ENCODE measurements at regions not wholly inside any gene's neighbourhood (a gene's known extent, or its start where the extent isn't known, plus 50 kb on each side); places are given as distances from the start of the nearest gene placed in this dataset.

- H3K27me3 ChIP-seq (ENCODE audit: control insufficient read depth in 1 of 2, insufficient read depth in 2 of 2, low read length in 2 of 2) = no peaks in the 10 kb centered on the region
- no peaks in the 10 kb centered on the region for H3K4me1 Mint-ChIP-seq (ENCODE audit: low read depth)
- H3K27ac Mint-ChIP-seq = no peak overlapping the region
- no peaks in the 10 kb centered on the region for H3K36me3 ChIP-seq (ENCODE audit: insufficient read depth, low read length)
- DNase-seq (no peak), ATAC-seq (ENCODE audit: poor library complexity) (no peak)
- ChIA-PET POLR2A (no interaction called here), CTCF (no interaction called here)
- no peaks in the 10 kb centered on the region for H3K9me3 ChIP-seq (ENCODE audit: control insufficient read depth in 1 of 2, insufficient read depth in 1 of 2, low read length in 2 of 2)
- TF ChIP-seq, protein P1, sequence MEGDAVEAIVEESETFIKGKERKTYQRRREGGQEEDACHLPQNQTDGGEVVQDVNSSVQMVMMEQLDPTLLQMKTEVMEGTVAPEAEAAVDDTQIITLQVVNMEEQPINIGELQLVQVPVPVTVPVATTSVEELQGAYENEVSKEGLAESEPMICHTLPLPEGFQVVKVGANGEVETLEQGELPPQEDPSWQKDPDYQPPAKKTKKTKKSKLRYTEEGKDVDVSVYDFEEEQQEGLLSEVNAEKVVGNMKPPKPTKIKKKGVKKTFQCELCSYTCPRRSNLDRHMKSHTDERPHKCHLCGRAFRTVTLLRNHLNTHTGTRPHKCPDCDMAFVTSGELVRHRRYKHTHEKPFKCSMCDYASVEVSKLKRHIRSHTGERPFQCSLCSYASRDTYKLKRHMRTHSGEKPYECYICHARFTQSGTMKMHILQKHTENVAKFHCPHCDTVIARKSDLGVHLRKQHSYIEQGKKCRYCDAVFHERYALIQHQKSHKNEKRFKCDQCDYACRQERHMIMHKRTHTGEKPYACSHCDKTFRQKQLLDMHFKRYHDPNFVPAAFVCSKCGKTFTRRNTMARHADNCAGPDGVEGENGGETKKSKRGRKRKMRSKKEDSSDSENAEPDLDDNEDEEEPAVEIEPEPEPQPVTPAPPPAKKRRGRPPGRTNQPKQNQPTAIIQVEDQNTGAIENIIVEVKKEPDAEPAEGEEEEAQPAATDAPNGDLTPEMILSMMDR (IDR thresholded peaks at IDR 0.05) = no peak
- no peaks in the 10 kb centered on the region for H3K4me1 ChIP-seq (ENCODE audit: insufficient read depth, low read length)
- no peaks in the 10 kb centered on the region for H3K36me3 Mint-ChIP-seq (ENCODE audit: low read depth)
- H3K27ac ChIP-seq (ENCODE audit: low read depth in 1 of 2, low read length in 2 of 2) = no peak overlapping the region
- no peak overlapping the region for H3K4me3 ChIP-seq (ENCODE audit: low read length)
- H3K4me3 Mint-ChIP-seq = no peak overlapping the region
- intact Hi-C loops (cut with DNase I, micrococcal nuclease) = no loop called here
- H3K27me3 Mint-ChIP-seq = no peaks in the 10 kb centered on the region
- H3K9me3 Mint-ChIP-seq = no peaks in the 10 kb centered on the region
Measured at GRCh38 chr6:133623621-133624020, 265.3 kb upstream of the TCF21 start.

DNA sequence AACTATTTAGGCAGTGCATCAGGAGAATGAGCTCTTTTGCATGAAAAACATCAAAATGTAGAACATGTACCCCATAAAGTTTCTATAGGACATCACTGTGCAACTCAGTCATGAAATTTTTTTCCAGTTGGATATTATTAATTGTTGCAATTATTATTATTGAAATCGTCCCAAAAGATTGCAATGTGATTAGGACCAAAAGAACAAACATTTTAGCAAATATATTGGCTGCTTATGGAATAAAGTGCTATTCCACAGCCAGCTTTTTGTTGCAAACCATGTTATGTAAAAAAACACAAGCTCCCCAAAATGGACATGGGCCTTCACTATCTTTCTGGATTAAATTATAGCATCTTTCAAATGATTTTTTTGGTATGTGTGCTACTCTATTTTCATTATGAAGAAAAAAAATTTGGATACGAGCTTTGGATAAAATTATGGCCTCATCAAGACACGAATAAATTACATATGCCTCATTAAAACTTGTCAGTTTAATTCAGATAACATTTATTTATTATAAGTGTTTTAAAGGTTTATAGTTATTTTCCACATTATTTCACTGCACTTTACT is 262.7 kb upstream of the TCF21 start:
- no peak for ATAC-seq (ENCODE audit: poor library complexity)
- Histone ChIP-seq H3K36me3 (ENCODE audit: insufficient read depth, low read length) (no peaks in the 10 kb centered on the region), H3K27me3 (ENCODE audit: control insufficient read depth in 1 of 2, insufficient read depth in 2 of 2, low read length in 2 of 2) (no peaks in the 10 kb centered on the region), H3K4me1 (ENCODE audit: insufficient read depth, low read length) (no peaks in the 10 kb centered on the region), H3K27ac (ENCODE audit: low read depth in 1 of 2, low read length in 2 of 2) (no peak overlapping the region), H3K4me3 (ENCODE audit: low read length) (no peak overlapping the region), H3K9me3 (ENCODE audit: control insufficient read depth in 1 of 2, insufficient read depth in 1 of 2, low read length in 2 of 2) (no peaks in the 10 kb centered on the region)
- ChIA-PET CTCF (no interaction called here), POLR2A (no interaction called here)
- no peak overlapping the region for H3K4me3 Mint-ChIP-seq
- H3K36me3 Mint-ChIP-seq (ENCODE audit: low read depth) = no peaks in the 10 kb centered on the region
- H3K27me3 Mint-ChIP-seq = no peaks in the 10 kb centered on the region
- no peak for DNase-seq
- intact Hi-C loops (cut with DNase I, micrococcal nuclease) = no loop called here
- no peaks in the 10 kb centered on the region for H3K4me1 Mint-ChIP-seq (ENCODE audit: low read depth)
- H3K9me3 Mint-ChIP-seq = no peaks in the 10 kb centered on the region
- no peak overlapping the region for H3K27ac Mint-ChIP-seq
- TF ChIP-seq, protein P1 (IDR thresholded peaks at IDR 0.05) = no peak

DNA sequence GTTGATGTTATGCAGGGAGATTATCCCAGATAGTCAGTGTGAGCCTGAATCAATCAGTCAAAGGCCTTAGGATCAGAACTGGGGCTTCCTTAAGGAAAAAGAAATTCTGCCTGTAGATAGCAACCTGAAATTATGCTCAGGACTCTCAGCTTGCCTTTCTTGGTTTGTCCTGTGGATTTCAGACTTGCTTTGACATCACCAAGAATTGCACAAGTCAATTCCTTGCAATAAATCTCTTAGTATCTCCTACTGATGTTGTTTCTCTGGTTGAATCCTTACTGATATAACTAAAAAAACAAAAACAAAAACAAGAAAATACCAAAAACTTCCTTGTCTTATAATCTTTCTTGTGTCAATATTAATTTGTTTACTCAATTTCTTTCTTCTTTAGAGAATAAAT is 258.9 kb upstream of the TCF21 start:
- ChIA-PET CTCF (no interaction called here), POLR2A (no interaction called here)
- no peaks in the 10 kb centered on the region for H3K9me3 Mint-ChIP-seq

More for the DNA sequence above, 258.9 kb upstream of the TCF21 start:
- no peak for DNase-seq
- H3K4me1 ChIP-seq (ENCODE audit: insufficient read depth, low read length) = no peaks in the 10 kb centered on the region
- Mint-ChIP-seq H3K4me1 (ENCODE audit: low read depth) (no peaks in the 10 kb centered on the region), H3K27me3 (no peaks in the 10 kb centered on the region), H3K4me3 (no peak overlapping the region), H3K36me3 (ENCODE audit: low read depth) (no peaks in the 10 kb centered on the region), H3K27ac (no peak overlapping the region)
- no peak for ATAC-seq (ENCODE audit: poor library complexity)
- no peaks in the 10 kb centered on the region for H3K9me3 ChIP-seq (ENCODE audit: control insufficient read depth in 1 of 2, insufficient read depth in 1 of 2, low read length in 2 of 2)
- no peak overlapping the region for H3K4me3 ChIP-seq (ENCODE audit: low read length)
- H3K36me3 ChIP-seq (ENCODE audit: insufficient read depth, low read length) = no peaks in the 10 kb centered on the region
- TF ChIP-seq, protein P1 (IDR thresholded peaks at IDR 0.05) = no peak
- H3K27me3 ChIP-seq (ENCODE audit: control insufficient read depth in 1 of 2, insufficient read depth in 2 of 2, low read length in 2 of 2) = no peaks in the 10 kb centered on the region
- intact Hi-C loops (cut with DNase I, micrococcal nuclease) = no loop called here
- no peak overlapping the region for H3K27ac ChIP-seq (ENCODE audit: low read depth in 1 of 2, low read length in 2 of 2)
